ENCODE measurements at regions not wholly inside any gene's neighbourhood (a gene's known extent, or its start where the extent isn't known, plus 50 kb on each side); places are given as distances from the start of the nearest gene placed in this dataset.

- TF ChIP-seq CTCF (IDR thresholded peaks at IDR 0.05) (no peak), POLR2A (IDR thresholded peaks at IDR 0.05; ENCODE audit: low read depth) (no peak), POLR2AphosphoS5 (IDR thresholded peaks at IDR 0.05) (no peak), EP300 (IDR thresholded peaks at IDR 0.05) (no peak)
Observed at GRCh38 chr7:37518266-37518665, 69.6 kb upstream of the ELMO1 start.

All from esophagus muscularis mucosa (tissue), 4 donors.